Smooth muscle cell (in vitro differentiated cells): ENCODE measurements at regions not wholly inside any gene's neighbourhood (a gene's known extent, or its start where the extent isn't known, plus 50 kb on each side); places are given as distances from the start of the nearest gene placed in this dataset.
A peak's percentile ranks its signal among the peaks of the same experiment; 100 is the strongest.

ENCODE experiments used
- DNase-seq: peaks from one replicate; lab custom pipeline; 2025; ENCODE audit not compliant: unreplicated experiment; lab: John Stamatoyannopoulos, UW
- H2AFZ ChIP-seq: fragments of 200-600 bp; sonication (generic); 2 replicates; pipeline ENCODE4 v1.6.0; 2016; ENCODE audit warnings: antibody characterized with exemption, low read depth, mild to moderate bottlenecking
- H3F3A ChIP-seq: fragments of 200-600 bp; sonication (generic); 2 replicates; pipeline ENCODE4 v1.6.0; 2017; ENCODE audit warnings: antibody characterized with exemption, low read depth
- H3K27ac ChIP-seq: fragments of 200-600 bp; sonication (generic); 2 replicates; pipeline ENCODE4 v1.5.1; 2016; ENCODE audit warnings: low read depth, mild to moderate bottlenecking
- H3K27me3 ChIP-seq: fragments of 200-600 bp; sonication (generic); 2 replicates; pipeline ENCODE4 v1.6.1; 2016; ENCODE audit warnings: low read depth, mild to moderate bottlenecking
- H3K36me3 ChIP-seq: fragments of 200-600 bp; sonication (generic); 2 replicates; pipeline ENCODE4 v1.5.1; 2016; ENCODE audit warnings: low read depth
- H3K4me1 ChIP-seq: fragments of 200-600 bp; sonication (generic); 2 replicates; pipeline ENCODE4 v1.5.1; 2016; ENCODE audit warnings: low read depth
- H3K4me2 ChIP-seq: fragments of 200-600 bp; sonication (generic); 2 replicates; pipeline ENCODE4 v1.6.0; 2016; ENCODE audit warnings: mild to moderate bottlenecking
- H3K4me3 ChIP-seq: fragments of 200-600 bp; sonication (generic); 2 replicates; pipeline ENCODE4 v1.5.1; 2016; ENCODE audit warnings: mild to moderate bottlenecking
- H3K79me2 ChIP-seq: fragments of 200-600 bp; sonication (generic); 2 replicates; pipeline ENCODE4 v1.6.0; 2016; ENCODE audit warnings: low read depth, mild to moderate bottlenecking
- H3K9ac ChIP-seq: fragments of 200-600 bp; sonication (generic); 2 replicates; pipeline ENCODE4 v1.6.0; 2016; ENCODE audit warnings: low read depth
- H3K9me3 ChIP-seq: fragments of 200-600 bp; sonication (generic); replicated peaks from 2 replicates; pipeline ENCODE4 v1.5.1; 2016; ENCODE audit warnings: low read depth
- H4K20me1 ChIP-seq: fragments of 200-600 bp; sonication (generic); 2 replicates; pipeline ENCODE4 v1.6.0; 2016; ENCODE audit warnings: low read depth
- WGBS: methylation state at CpG from one replicate; pipeline ENCODE4 v1.1.7; 2016; ENCODE audit warnings: low lambda C conversion rate; 5-methylcytosine and 5-hydroxymethylcytosine counted together
- TF ChIP-seq, protein P1 (sequence below): fragments of 200-600 bp; sonication (generic); IDR thresholded peaks from 2 replicates; pipeline ENCODE4 v1.5.1; 2017; ENCODE audit warnings: borderline replicate concordance, mild to moderate bottlenecking, antibody characterized with exemption; ENCODE audit not compliant: insufficient read depth, poor library complexity, severe bottlenecking

GRCh38 chr14:97217111-97217885 lies 420.1 kb downstream of the VRK1 start:
- WGBS: 80% methylated on average over 12 of the region's 12 CpGs
- H3K9ac ChIP-seq: no peak overlapping the region
- H3K27ac ChIP-seq: no peak overlapping the region
- no peak for DNase-seq
- H3K4me1 ChIP-seq: no peaks in the 10 kb centered on the region
- no peaks in the 10 kb centered on the region for H3F3A ChIP-seq
- H2AFZ ChIP-seq: no peak overlapping the region
- H3K4me2 ChIP-seq: no peak overlapping the region
- TF ChIP-seq, protein P1, sequence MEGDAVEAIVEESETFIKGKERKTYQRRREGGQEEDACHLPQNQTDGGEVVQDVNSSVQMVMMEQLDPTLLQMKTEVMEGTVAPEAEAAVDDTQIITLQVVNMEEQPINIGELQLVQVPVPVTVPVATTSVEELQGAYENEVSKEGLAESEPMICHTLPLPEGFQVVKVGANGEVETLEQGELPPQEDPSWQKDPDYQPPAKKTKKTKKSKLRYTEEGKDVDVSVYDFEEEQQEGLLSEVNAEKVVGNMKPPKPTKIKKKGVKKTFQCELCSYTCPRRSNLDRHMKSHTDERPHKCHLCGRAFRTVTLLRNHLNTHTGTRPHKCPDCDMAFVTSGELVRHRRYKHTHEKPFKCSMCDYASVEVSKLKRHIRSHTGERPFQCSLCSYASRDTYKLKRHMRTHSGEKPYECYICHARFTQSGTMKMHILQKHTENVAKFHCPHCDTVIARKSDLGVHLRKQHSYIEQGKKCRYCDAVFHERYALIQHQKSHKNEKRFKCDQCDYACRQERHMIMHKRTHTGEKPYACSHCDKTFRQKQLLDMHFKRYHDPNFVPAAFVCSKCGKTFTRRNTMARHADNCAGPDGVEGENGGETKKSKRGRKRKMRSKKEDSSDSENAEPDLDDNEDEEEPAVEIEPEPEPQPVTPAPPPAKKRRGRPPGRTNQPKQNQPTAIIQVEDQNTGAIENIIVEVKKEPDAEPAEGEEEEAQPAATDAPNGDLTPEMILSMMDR: no peak
- no peak overlapping the region for H3K4me3 ChIP-seq
- H4K20me1 ChIP-seq: no peaks in the 10 kb centered on the region
- H3K27me3 ChIP-seq: peaks cover 87% of the 10 kb centered on the region
- H3K79me2 ChIP-seq: no peaks in the 10 kb centered on the region
- no peaks in the 10 kb centered on the region for H3K36me3 ChIP-seq
- H3K9me3 ChIP-seq: no peaks in the 10 kb centered on the region

GRCh38 chr14:97218274-97218673 lies 421.1 kb downstream of the VRK1 start:
- Histone ChIP-seq H3K27me3 (peaks cover 77% of the 10 kb centered on the region), H3K4me1 (no peaks in the 10 kb centered on the region), H3K36me3 (no peaks in the 10 kb centered on the region), H4K20me1 (no peaks in the 10 kb centered on the region), H3F3A (no peaks in the 10 kb centered on the region), H2AFZ (peak overlapping the region; percentile 44), H3K79me2 (no peaks in the 10 kb centered on the region), H3K9ac (no peak overlapping the region), H3K27ac (no peak overlapping the region), H3K4me2 (peak overlapping the region; percentile 84), H3K9me3 (no peaks in the 10 kb centered on the region), H3K4me3 (peak overlapping the region; percentile 43)
- WGBS: 10% methylated on average over 12 of the region's 15 CpGs
- DNase-seq: no peak
- TF ChIP-seq, protein P1: no peak

DNA sequence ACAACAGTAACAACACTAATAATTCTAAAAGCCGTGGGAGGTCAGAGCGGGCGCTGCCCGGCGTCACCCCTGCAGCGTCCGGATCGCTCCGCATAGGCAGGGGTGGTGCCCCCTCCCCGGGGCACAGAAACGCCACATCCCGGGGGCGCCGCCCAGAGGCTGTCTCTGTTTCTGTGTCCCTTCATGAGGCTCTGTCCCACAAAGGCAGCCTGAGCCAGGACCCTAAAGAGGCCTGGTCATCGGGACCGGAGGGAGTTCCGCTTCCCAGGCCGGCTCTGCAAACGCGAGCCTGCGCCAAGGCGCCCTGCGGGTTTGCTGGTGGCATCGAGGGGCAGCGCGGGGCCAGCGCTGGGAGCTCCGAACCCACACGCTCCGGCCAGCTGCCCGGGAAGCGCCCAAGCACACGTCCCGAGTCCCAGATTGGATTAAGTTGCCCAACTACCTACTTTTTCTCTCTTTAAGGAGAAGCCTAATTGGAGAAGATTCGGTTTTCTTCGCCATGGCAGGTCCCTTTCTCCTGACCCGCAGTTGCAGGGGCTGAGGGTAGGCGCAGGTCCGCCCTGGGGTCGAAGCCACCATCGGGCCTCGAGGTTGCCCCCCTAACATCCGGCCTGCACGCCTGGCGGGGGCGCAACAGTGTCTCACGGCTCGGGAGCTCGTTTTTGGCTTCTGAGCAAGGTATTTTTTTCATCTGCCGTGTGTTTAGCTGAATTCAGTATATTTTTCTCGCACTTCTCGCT lies 421.7 kb downstream of the VRK1 start:
- Histone ChIP-seq H3K4me3 (peak overlapping the region; percentile 43), H4K20me1 (no peaks in the 10 kb centered on the region), H3K79me2 (no peaks in the 10 kb centered on the region), H3F3A (no peaks in the 10 kb centered on the region), H3K36me3 (no peaks in the 10 kb centered on the region), H3K4me1 (no peaks in the 10 kb centered on the region), H3K27ac (no peak overlapping the region), H3K27me3 (peaks cover 72% of the 10 kb centered on the region), H3K9ac (no peak overlapping the region), H3K4me2 (peak overlapping the region; percentile 84), H3K9me3 (no peaks in the 10 kb centered on the region), H2AFZ (peak overlapping the region; percentile 44)
- 1% methylated on average over 52 of the region's 52 CpGs for WGBS
- TF ChIP-seq, protein P1: no peak
- no peak for DNase-seq
